DOHH2 (cell line): ENCODE measurements at regions not wholly inside any gene's neighbourhood (a gene's known extent, or its start where the extent isn't known, plus 50 kb on each side); places are given as distances from the start of the nearest gene placed in this dataset.
"Not testable (repeated sequence)": the region's sequence is repeated elsewhere in the genome, so short reads cannot be mapped to it uniquely, and the experiment has no call there.

Source experiments
- H3F3A ChIP-seq: fragments of 200-600 bp; sonication (generic), shearing (Covaris generic); 2 replicates; pipeline ENCODE4 v1.6.0; 2016; ENCODE audit warnings: antibody characterized with exemption, mild to moderate bottlenecking; ENCODE audit not compliant: control insufficient read depth, insufficient read depth
- H3K27ac ChIP-seq: fragments of 200-600 bp; sonication (generic); 2 replicates; pipeline ENCODE4 v1.5.1; 2014; ENCODE audit warnings: low read depth, mild to moderate bottlenecking, low read length, moderate library complexity
- H3K27me3 ChIP-seq: fragments of 200-600 bp; sonication (generic); 2 replicates; pipeline ENCODE4 v1.6.1; 2014; ENCODE audit warnings: mild to moderate bottlenecking, low read length, mixed read lengths; ENCODE audit not compliant: control insufficient read depth
- H3K36me3 ChIP-seq: fragments of 200-600 bp; sonication (generic); 2 replicates; pipeline ENCODE4 v1.6.1; 2014; ENCODE audit warnings: mild to moderate bottlenecking, low read length, moderate library complexity, mixed read lengths; ENCODE audit not compliant: control insufficient read depth
- H3K4me1 ChIP-seq: fragments of 200-600 bp; sonication (generic); 2 replicates; pipeline ENCODE4 v1.6.1; 2014; ENCODE audit warnings: mild to moderate bottlenecking, low read length, mixed read lengths; ENCODE audit not compliant: control insufficient read depth
- H3K4me2 ChIP-seq: fragments of 200-600 bp; sonication (generic); 2 replicates; pipeline ENCODE4 v1.6.0; 2014; ENCODE audit warnings: mild to moderate bottlenecking, low read length, moderate library complexity
- H3K4me3 ChIP-seq: fragments of 200-600 bp; sonication (generic); 2 replicates; pipeline ENCODE4 v1.5.1; 2014; ENCODE audit warnings: mild to moderate bottlenecking, low read length, mixed read lengths
- H3K79me2 ChIP-seq: fragments of 200-600 bp; sonication (generic); 2 replicates; pipeline ENCODE4 v1.6.1; 2014; ENCODE audit warnings: mild to moderate bottlenecking, low read length, mixed read lengths; ENCODE audit not compliant: control insufficient read depth
- H3K9me2 ChIP-seq: fragments of 200-600 bp; sonication (generic); replicated peaks from 2 replicates; pipeline ENCODE4 v1.6.1; 2014; ENCODE audit warnings: mild to moderate bottlenecking, low read length, mixed read lengths; ENCODE audit not compliant: control insufficient read depth
- H3K9me3 ChIP-seq: fragments of 200-600 bp; sonication (generic); 2 replicates; pipeline ENCODE4 v1.6.1; 2014; ENCODE audit warnings: antibody characterized with exemption, low read length, mixed read lengths; ENCODE audit not compliant: control insufficient read depth, insufficient read depth
- H4K20me1 ChIP-seq: fragments of 200-600 bp; sonication (generic); 2 replicates; pipeline ENCODE4 v1.6.0; 2014; ENCODE audit warnings: low read depth, mild to moderate bottlenecking, antibody characterized with exemption, low read length, moderate library complexity; ENCODE audit not compliant: control insufficient read depth, insufficient read depth
- EZH2phosphoT487 ChIP-seq: fragments of 200-600 bp; sonication (generic); IDR thresholded peaks from 2 replicates; pipeline ENCODE4 v1.6.1; 2017; ENCODE audit warnings: borderline replicate concordance, mild to moderate bottlenecking, antibody characterized with exemption, low read length, moderate library complexity, mixed read lengths
- TF ChIP-seq, protein P1 (sequence below): fragments of 200-600 bp; sonication (generic); IDR thresholded peaks from one replicate; pipeline ENCODE4 v1.5.1; 2014; ENCODE audit warnings: antibody characterized with exemption, mild to moderate bottlenecking, low read depth, low read length; ENCODE audit not compliant: poor library complexity, severe bottlenecking

DNA sequence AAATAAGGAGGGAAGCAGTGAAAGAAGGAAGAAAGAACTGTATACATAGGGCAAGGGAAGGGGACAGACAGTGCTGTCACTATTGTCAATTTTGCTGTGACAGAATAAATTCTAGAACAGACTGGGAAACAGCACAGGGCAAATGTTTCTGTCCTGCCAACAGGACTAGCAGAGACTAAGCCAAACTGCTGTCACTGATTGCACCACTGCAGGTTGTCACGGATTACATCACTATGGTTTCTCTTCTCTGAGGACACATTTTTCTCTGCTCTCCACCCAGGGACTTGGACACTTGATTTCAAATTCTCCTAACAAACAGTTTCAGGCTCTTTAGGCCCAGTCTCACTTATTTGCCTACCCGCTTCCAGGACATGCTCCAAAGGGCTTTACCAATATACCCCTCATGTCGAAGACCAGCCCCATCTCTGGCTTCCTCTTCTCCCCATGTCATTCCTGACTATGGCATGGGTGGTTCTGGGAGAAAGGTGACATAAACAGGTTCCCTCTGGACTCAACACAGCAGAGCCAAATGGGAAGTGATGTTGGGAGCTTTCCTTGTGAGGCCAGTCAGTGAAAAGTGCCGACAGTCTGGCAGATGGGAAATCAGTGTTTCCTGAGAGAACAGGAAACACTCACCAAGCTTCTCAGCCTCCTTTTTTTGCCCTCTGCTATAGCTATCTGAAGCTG is 70.2 kb upstream of the ST3GAL6 start:
- no peaks in the 10 kb centered on the region for H3K79me2 ChIP-seq
- H3K27ac ChIP-seq, result no peak overlapping the region
- no peak overlapping the region for H3K4me3 ChIP-seq
- H3K9me2 ChIP-seq, result no peaks in the 10 kb centered on the region
- no peaks in the 10 kb centered on the region for H3K27me3 ChIP-seq
- no peak for TF ChIP-seq EZH2phosphoT487
- TF ChIP-seq, protein P1, sequence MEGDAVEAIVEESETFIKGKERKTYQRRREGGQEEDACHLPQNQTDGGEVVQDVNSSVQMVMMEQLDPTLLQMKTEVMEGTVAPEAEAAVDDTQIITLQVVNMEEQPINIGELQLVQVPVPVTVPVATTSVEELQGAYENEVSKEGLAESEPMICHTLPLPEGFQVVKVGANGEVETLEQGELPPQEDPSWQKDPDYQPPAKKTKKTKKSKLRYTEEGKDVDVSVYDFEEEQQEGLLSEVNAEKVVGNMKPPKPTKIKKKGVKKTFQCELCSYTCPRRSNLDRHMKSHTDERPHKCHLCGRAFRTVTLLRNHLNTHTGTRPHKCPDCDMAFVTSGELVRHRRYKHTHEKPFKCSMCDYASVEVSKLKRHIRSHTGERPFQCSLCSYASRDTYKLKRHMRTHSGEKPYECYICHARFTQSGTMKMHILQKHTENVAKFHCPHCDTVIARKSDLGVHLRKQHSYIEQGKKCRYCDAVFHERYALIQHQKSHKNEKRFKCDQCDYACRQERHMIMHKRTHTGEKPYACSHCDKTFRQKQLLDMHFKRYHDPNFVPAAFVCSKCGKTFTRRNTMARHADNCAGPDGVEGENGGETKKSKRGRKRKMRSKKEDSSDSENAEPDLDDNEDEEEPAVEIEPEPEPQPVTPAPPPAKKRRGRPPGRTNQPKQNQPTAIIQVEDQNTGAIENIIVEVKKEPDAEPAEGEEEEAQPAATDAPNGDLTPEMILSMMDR, result no peak
- no peak overlapping the region for H3K4me2 ChIP-seq
- no peaks in the 10 kb centered on the region for H3K36me3 ChIP-seq
- H3K4me1 ChIP-seq, result no peaks in the 10 kb centered on the region
- no peaks in the 10 kb centered on the region for H3K9me3 ChIP-seq
- H3F3A ChIP-seq, result peaks cover 3% of the 10 kb centered on the region
- no peaks in the 10 kb centered on the region for H4K20me1 ChIP-seq

DNA sequence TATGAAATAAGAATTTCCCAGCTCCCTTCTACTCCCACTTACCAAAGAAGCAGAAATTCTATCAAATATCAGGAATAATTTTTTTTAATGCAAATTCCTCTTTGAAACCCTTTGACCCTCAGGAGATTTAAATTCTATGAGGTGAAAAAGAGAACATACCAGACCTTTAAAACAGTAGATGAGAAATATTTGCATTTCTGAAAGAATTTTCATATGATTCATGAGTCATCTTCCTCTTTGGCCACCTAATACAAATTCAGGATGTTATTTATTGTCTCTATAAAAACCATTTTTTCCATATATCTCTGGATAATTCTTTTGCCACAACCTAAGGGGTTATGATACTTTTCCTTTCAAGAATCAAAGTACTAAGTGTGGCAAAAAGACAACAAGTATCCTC is 67.3 kb upstream of the ST3GAL6 start:
- H3K4me3 ChIP-seq, result no peak overlapping the region
- no peaks in the 10 kb centered on the region for H3K4me1 ChIP-seq
- no peaks in the 10 kb centered on the region for H3K79me2 ChIP-seq
- no peaks in the 10 kb centered on the region for H3K36me3 ChIP-seq
- H3K4me2 ChIP-seq, result no peak overlapping the region
- H3K9me3 ChIP-seq, result no peaks in the 10 kb centered on the region
- no peak overlapping the region for H3K27ac ChIP-seq
- no peaks in the 10 kb centered on the region for H3F3A ChIP-seq
- no peaks in the 10 kb centered on the region for H3K9me2 ChIP-seq
- no peaks in the 10 kb centered on the region for H4K20me1 ChIP-seq
- TF ChIP-seq, protein P1, result no peak
- TF ChIP-seq EZH2phosphoT487, result no peak
- no peaks in the 10 kb centered on the region for H3K27me3 ChIP-seq

DNA sequence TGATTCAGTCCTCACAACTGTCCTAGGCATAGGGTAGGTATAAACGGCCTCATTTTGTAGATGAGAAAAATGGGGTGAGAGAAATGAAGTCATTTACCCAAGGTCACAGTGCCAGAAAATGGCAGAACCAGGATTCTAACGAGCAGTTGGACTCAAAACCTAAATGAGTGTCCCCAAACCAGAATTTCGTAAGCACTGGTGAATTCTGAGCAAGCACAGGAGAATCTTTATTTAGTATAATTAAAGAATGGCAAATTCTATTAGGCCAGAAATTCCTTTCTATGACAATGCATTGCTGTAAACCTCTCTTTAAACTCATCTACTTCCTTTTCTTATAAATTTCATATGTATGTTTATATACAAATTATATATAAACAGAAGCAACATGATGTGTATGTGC is 66.8 kb upstream of the ST3GAL6 start:
- not testable (repeated sequence) for H4K20me1 ChIP-seq, H3K4me2 ChIP-seq, H3K27ac ChIP-seq, H3K4me1 ChIP-seq, H3K36me3 ChIP-seq, H3K79me2 ChIP-seq, H3K4me3 ChIP-seq, H3K27me3 ChIP-seq, H3K9me3 ChIP-seq, H3F3A ChIP-seq, H3K9me2 ChIP-seq

DNA sequence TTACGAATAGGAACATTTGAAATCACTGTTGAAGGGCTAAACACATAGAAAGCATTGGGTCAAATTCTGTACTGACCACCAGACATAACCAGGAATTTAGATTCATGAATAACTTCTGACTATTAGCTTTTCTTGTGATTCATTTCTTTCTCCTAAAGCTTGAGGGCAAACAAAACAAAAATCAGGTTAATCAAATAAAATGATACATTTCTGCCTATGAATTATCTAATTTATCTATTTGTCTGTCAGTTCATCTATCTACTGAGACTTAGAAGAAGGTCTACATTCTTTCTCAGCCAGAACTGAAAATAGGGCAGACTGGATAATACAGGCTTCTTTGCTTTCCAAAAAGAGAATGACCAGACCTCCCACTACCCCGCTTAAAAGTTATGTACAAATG is 65.9 kb upstream of the ST3GAL6 start:
- no peak for TF ChIP-seq EZH2phosphoT487
- TF ChIP-seq, protein P1, result no peak
- H3K4me3 ChIP-seq, result no peak overlapping the region
- no peaks in the 10 kb centered on the region for H3K9me2 ChIP-seq
- no peaks in the 10 kb centered on the region for H3K27me3 ChIP-seq
- H3K4me1 ChIP-seq, result no peaks in the 10 kb centered on the region
- no peaks in the 10 kb centered on the region for H3F3A ChIP-seq
- no peaks in the 10 kb centered on the region for H3K36me3 ChIP-seq
- no peak overlapping the region for H3K27ac ChIP-seq
- H3K4me2 ChIP-seq, result no peak overlapping the region
- H3K9me3 ChIP-seq, result no peaks in the 10 kb centered on the region
- H3K79me2 ChIP-seq, result no peaks in the 10 kb centered on the region
- no peaks in the 10 kb centered on the region for H4K20me1 ChIP-seq
